NT2/D1 (cell line): ENCODE measurements at regions not wholly inside any gene's neighbourhood (a gene's known extent, or its start where the extent isn't known, plus 50 kb on each side); places are given as distances from the start of the nearest gene placed in this dataset.

Experiments used
- YY1 ChIP-seq: IDR thresholded peaks from 2 replicates; pipeline ENCODE4 v1.6.1; 2011; ENCODE audit not compliant: insufficient read length, insufficient read depth
- ZNF274 ChIP-seq: IDR thresholded peaks from 2 replicates; pipeline ENCODE4 v1.6.1; 2011; ENCODE audit warnings: mild to moderate bottlenecking, low read depth, low read length

DNA sequence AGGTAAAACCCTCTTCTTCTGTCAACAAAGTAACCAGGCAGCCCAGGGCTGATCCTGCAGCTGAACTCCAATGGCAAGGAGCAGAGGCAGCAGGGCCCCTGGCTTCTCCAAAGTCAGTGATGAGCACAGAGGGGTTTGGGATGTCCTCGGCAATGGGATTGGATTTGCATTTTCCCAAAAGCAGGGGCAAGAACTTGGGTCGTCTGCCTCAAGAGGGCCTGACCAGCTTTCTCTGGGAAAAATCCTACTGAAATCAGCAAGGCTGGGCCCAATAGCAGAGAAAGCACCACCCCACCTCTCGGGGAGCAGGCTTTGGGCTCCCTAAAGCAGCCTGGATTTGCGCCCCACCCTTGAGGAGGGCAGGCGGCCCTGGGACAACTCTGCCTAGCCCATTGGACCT, 210.0 kb upstream of the IGF1R start:
- no peak for TF ChIP-seq ZNF274
- no peak for TF ChIP-seq YY1
